ENCODE measurements at regions not wholly inside any gene's neighbourhood (a gene's known extent, or its start where the extent isn't known, plus 50 kb on each side); places are given as distances from the start of the nearest gene placed in this dataset.

DNA sequence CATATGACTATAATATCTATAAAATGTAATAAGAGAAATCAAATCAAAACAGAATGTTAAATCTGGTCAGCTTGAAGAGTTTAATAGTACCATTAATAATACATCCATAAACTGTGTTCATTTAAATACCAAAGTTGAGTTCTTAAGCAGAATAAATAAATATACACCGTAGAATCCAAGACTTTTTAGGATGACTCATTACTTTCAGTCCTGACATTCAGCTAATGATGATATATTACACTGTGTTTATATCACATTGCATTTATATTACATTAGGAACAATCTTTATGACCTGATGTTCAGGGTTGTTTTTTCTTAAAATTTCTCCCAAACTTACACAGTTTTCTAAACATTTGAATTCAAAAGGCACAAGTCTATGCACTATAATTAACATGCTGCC lies 331.3 kb downstream of the SS18 start:
- ATAC-seq (no peak), DNase-seq (no peak)
- no peak overlapping the region for H3K27ac ChIP-seq
- H3K4me1 ChIP-seq: no peaks in the 10 kb centered on the region
- H3K4me3 ChIP-seq: no peak overlapping the region
- TF ChIP-seq, protein P1, sequence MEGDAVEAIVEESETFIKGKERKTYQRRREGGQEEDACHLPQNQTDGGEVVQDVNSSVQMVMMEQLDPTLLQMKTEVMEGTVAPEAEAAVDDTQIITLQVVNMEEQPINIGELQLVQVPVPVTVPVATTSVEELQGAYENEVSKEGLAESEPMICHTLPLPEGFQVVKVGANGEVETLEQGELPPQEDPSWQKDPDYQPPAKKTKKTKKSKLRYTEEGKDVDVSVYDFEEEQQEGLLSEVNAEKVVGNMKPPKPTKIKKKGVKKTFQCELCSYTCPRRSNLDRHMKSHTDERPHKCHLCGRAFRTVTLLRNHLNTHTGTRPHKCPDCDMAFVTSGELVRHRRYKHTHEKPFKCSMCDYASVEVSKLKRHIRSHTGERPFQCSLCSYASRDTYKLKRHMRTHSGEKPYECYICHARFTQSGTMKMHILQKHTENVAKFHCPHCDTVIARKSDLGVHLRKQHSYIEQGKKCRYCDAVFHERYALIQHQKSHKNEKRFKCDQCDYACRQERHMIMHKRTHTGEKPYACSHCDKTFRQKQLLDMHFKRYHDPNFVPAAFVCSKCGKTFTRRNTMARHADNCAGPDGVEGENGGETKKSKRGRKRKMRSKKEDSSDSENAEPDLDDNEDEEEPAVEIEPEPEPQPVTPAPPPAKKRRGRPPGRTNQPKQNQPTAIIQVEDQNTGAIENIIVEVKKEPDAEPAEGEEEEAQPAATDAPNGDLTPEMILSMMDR (IDR thresholded peaks at IDR 0.05): no peak
- intact Hi-C loops (cut with DNase I): no loop called here
- H3K9me3 ChIP-seq: no peaks in the 10 kb centered on the region
- no peaks in the 10 kb centered on the region for H3K27me3 ChIP-seq
- H3K36me3 ChIP-seq: no peaks in the 10 kb centered on the region

DNA sequence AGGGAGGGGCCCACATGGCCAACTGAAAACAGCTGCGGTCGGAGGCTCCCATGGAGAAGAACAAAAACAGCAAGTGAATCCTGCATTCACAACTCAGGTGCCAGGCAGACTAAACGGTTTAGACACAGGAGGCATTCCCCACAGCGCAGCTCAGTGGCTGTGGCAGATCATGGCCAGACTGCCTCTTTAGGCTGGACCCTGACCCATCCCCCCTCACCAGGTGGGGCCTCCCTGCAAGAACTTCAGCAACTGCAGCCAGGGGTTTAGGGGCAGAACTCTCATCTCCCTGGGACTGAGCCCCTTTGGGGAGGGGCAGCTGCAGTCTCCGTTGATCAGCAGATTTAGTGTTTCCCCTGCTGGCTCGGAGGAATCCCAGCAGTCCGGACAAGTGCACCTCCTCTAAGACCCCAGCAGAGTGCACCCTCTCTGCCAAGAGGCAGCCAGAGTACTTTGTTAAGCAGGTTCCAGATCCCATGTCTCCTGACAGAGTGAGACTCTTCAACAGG lies 346.7 kb downstream of the SS18 start:
- TF ChIP-seq, protein P1 (IDR thresholded peaks at IDR 0.05): no peak
- Histone ChIP-seq H3K27ac (no peak overlapping the region), H3K9me3 (no peaks in the 10 kb centered on the region), H3K4me3 (no peak overlapping the region), H3K4me1 (no peaks in the 10 kb centered on the region), H3K27me3 (no peaks in the 10 kb centered on the region), H3K36me3 (no peaks in the 10 kb centered on the region)
- no peak for DNase-seq
- intact Hi-C loops (cut with DNase I): no loop called here
- no peak for ATAC-seq

GRCh38 chr18:25739376-25739775 lies 351.0 kb downstream of the SS18 start:
- Histone ChIP-seq H3K36me3 (no peaks in the 10 kb centered on the region), H3K4me3 (no peak overlapping the region), H3K9me3 (no peaks in the 10 kb centered on the region), H3K27ac (no peak overlapping the region), H3K27me3 (no peaks in the 10 kb centered on the region), H3K4me1 (no peaks in the 10 kb centered on the region)
- ATAC-seq: no peak
- TF ChIP-seq, protein P1 (IDR thresholded peaks at IDR 0.05): no peak
- DNase-seq: no peak
- intact Hi-C loops (cut with DNase I): no loop called here

GRCh38 chr18:25737710-25738311 lies 352.6 kb downstream of the SS18 start:
- intact Hi-C loops (cut with DNase I): no loop called here
- DNase-seq (no peak), ATAC-seq (no peak)
- Histone ChIP-seq H3K27ac (no peak overlapping the region), H3K27me3 (no peaks in the 10 kb centered on the region), H3K9me3 (no peaks in the 10 kb centered on the region), H3K4me3 (no peak overlapping the region), H3K4me1 (no peaks in the 10 kb centered on the region), H3K36me3 (no peaks in the 10 kb centered on the region)
- TF ChIP-seq, protein P1 (IDR thresholded peaks at IDR 0.05): no peak

- H3K9me3 ChIP-seq: no peaks in the 10 kb centered on the region
- H3K27me3 ChIP-seq: no peaks in the 10 kb centered on the region
- H3K4me3 ChIP-seq: no peak overlapping the region
- DNase-seq: no peak
- TF ChIP-seq, protein P1 (IDR thresholded peaks at IDR 0.05): no peak
- ATAC-seq: no peak
- H3K4me1 ChIP-seq: no peaks in the 10 kb centered on the region
- intact Hi-C loops (cut with DNase I): no loop called here
- no peak overlapping the region for H3K27ac ChIP-seq
- H3K36me3 ChIP-seq: no peaks in the 10 kb centered on the region
Observed at GRCh38 chr18:25736516-25736915, 353.9 kb downstream of the SS18 start.

DNA sequence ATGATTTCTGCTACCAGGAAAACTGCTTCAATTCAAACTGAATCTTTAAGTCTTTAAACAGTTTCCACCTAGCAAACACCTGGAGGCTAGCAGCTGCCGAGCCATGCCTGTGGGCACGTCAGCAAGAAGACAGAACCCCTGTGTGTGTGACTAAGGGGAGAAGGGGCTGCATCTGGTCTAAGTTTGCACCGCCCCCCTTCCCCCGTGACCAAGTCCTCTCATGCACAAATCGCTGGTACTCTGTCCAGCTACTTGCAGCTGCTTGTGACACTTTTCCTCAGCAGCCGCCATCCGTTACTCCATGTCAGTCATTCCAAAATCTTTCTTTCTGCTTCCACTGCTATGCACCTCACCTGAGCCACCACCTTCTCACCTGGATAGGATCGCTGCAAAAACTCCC lies 355.0 kb downstream of the SS18 start:
- intact Hi-C loops (cut with DNase I): no loop called here

More for the DNA sequence above, 355.0 kb downstream of the SS18 start:
- no peaks in the 10 kb centered on the region for H3K9me3 ChIP-seq
- H3K4me1 ChIP-seq: no peaks in the 10 kb centered on the region
- H3K27ac ChIP-seq: no peak overlapping the region
- DNase-seq (no peak), ATAC-seq (no peak)
- no peaks in the 10 kb centered on the region for H3K27me3 ChIP-seq
- TF ChIP-seq, protein P1 (IDR thresholded peaks at IDR 0.05): no peak
- no peak overlapping the region for H3K4me3 ChIP-seq
- no peaks in the 10 kb centered on the region for H3K36me3 ChIP-seq

All from upper lobe of right lung (tissue), 1 donor.